GM18867 (cell line): ENCODE measurements at regions not wholly inside any gene's neighbourhood (a gene's known extent, or its start where the extent isn't known, plus 50 kb on each side); places are given as distances from the start of the nearest gene placed in this dataset.

Experiments
- ATAC-seq: cut with Tn5 transposase; IDR thresholded peaks from one replicate; pipeline ENCODE4 v1.9.1; 2021; ENCODE audit warnings: mild to moderate bottlenecking, moderate library complexity; ENCODE audit not compliant: unreplicated experiment

GRCh38 chr6:119627908-119628669, 278.5 kb upstream of the MAN1A1 start:
- ATAC-seq, result no peak

DNA sequence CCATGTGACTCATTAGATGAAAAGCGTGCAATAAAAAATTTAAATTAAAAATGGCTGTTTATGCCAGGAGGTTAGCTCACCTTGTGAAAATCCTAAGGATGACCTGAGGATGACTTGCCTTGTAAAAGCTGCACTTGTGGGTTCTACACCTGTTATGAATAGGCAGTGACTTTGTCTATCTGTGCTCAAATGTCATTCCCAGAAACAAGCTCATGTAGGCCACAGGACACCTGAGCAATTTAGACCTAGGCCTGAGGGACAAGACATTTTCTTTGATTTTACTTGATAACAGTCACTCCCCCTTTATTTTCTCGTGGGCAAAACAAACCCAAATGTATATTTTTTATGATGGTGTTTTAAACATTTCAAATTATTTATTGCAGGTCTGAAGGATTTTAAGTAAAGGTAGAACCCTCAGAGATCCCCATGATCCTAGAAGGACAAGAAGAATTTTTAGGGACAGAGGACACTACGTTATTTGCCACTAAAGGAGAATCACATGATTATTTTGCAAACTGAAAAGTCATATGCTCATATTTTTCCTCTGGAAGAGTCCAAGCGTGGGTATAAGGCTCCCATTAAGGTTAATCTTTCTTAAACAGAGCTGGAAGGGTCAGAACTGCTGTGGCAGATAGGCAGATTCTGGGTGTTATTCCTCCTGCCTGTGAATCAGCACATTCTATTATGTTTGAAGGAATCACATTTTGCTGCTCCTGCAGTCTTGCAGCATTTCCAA, 277.5 kb upstream of the MAN1A1 start:
- no peak for ATAC-seq

DNA sequence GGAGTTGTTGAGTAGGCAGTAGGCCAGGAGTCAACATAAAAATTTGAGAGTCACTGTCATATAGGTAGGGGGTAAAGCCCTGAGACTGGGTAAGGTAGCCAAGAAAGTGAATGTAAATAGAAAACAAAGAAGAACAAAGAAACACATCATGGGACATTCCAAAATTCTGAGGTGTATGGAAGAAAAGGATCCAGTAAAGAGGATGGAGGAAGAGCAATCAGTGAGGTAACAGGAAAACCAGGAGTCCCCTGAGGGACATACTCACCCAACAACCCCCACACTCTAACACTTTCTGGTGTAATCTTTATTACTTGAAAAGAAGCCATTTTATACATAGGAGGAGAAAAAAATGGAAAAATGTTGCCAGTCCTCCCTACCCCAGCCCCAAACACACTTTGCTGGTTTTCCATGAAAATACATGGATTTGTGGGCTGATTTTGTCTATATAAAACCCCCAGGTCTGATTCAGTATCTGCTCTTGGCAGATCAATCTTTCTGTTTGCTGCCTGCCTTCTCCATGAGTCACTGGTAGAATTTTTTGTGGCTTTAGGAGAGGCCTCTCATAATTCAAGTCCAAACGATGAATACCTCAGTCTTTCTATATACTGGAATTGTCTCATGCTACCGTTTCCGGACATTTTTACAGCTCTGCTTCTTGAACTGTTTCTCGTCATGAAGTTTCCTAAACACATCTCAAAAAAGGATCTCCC, 271.4 kb upstream of the MAN1A1 start:
- ATAC-seq, result no peak

DNA sequence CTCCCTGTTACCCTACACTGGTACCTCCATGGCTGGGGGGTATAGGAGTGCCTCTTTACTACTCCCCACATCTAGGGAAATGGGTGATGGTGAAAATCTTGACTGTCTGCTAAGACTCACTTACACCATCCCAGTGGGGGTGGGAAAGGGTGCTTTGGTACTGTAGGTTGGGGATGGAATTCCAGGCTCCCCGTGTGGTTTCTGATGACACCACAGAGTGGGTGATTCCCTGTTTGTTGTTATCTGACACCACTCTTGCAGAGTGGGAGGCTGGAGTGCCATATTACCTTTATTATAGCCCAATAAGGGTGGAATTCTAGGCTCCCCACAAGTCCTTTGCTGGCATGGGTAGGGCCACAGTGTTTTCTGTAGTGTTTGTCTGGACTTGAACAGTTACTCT, 264.6 kb upstream of the MAN1A1 start:
- no peak for ATAC-seq

- no peak for ATAC-seq
Measured at GRCh38 chr6:119612911-119613381, 263.4 kb upstream of the MAN1A1 start.

- ATAC-seq, result no peak
Measured at GRCh38 chr6:119612176-119612891, 262.8 kb upstream of the MAN1A1 start.

- ATAC-seq, result no peak
Measured at GRCh38 chr6:119610754-119611153, 261.2 kb upstream of the MAN1A1 start.

- peak; percentile 56 for ATAC-seq
Measured at GRCh38 chr6:119610265-119610664, 260.7 kb upstream of the MAN1A1 start.

DNA sequence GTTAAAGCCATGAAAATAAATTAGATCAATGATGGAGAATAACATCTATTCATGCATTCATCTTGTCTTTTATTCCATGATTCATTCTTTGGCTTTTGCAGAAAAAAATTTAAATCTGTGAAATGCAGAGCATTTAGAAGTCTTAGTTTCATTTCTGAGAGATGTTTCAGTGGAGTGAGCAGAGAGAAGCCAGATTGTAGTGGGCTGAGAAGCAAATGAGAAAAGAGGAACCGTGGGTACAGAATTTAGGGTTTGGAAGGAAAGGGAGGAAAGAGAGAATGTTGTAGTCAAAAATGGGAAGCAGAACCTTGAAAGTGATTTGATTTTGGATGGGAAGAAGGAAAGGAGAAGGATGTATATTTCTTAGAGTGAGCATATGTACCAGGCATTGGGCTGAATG, 260.3 kb upstream of the MAN1A1 start:
- ATAC-seq, result peak; percentile 55

DNA sequence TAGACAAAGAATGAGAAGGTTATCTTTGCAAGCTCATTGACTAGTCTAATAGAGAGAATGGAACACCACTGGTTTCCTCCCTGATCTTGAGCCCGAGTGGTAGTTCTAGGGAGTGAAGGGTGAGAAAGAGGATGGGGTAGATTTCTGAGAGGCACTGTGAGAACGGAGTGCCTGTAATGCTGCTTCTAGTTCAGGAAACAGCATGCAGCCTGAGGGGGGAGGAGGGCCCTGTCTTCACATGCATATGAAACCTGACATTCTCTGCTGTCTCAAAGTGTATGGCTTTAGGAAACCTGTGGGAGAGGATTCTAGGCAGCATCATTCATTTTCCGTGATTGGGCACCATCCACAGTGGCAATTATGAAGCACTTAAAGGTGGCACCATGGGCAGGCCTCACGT, 259.4 kb upstream of the MAN1A1 start:
- no peak for ATAC-seq

DNA sequence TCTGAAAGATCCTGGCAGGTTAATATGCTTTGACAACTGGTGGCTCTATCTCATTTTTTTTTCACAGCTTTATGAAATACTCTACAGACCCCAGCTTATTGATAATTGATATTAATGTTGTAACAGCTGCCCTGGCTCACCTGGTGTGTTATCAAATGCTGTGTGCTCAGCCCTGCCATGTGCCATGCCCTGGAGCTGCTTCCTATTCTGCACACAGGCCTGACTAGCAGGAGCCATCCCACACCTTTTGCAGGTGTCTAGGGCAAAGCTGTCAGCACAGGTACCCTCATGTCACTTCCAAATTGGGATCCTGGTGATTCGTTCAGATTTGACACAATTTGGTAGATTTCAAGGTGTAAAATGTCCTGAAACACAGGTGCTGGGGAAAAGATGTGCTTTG, 254.6 kb upstream of the MAN1A1 start:
- ATAC-seq, result no peak

DNA sequence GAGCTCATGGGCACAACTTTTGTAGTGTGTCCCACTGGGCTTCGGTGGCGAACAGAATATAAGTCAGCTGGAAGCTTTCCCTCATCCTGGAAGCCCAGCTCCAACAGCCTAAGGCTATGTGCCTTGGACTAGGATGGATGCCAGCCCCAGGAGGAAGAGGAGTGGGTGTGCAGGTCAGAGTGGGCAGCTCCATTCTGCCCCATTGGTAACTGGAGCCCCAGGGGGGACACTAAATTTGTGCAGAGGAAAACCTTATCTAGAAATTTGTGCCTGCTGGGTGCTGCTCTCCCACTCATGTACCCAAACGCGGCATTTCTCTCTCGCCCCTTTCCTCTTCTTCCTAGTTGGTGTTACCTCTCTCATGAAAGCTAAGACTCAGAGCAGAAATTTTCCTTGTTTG, 253.9 kb upstream of the MAN1A1 start:
- no peak for ATAC-seq

DNA sequence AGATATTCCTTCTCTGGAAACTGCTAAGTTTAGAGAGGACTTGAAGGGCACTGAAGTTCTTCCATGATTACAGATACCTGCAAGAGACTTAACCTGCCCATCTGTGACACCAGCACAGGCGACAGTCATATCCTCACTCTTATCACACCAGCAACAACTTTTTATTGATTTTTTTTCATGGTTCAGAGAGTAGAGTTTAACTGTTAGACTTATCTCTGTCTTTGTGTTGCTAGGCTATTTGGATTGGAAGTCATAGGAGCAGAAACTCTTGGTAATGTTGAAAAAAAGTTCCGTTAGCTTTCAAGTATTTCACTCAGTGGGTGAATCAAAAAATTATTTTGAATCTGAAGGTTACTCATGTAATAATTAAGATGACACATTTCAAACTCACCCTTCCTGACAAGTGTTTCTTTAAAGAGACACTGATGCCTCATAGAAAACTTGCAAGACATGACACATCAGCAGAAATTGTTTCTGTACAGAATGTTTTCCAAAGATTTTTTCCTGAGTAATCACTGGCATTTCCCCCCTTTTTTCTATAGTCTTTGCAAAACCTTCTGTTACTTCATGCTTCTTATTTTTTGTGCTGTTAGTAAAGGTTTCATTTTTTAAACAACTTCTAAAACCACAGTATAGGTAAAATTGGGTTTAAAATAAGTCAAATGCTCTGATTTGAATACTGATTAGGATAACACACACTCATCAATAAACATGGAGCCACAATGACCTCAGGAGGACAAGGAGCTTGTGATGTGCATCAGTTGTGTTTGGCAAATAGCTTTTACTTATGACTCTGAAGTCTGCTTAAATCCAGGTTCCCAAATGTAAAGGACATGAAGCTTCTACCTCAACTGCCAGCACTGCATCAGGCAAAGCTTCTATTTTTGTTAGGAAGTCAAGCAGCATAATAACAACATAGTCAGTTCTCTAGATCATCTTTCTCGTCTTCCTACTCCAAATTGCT, 252.9 kb upstream of the MAN1A1 start:
- ATAC-seq, result no peak

- ATAC-seq, result no peak
Measured at GRCh38 chr6:119598883-119599282, 249.3 kb upstream of the MAN1A1 start.

DNA sequence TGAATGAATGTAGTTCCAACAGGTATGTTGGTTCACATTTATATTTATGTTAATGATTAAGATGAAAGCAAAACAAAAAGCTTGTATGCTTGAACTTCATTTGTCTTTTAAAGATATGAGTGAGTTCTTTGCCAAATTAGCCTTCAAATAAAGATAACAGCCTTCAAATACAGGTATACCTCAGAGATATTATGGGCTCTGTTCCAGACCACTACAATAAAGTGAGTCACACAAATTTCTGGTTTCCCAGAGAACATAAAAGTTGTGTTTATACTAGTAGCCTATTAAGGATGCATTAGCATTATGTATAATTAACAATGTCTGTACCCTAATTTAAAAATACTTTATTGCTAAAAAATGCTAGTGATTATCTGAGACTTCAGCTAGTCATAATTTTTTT, 245.3 kb upstream of the MAN1A1 start:
- no peak for ATAC-seq

DNA sequence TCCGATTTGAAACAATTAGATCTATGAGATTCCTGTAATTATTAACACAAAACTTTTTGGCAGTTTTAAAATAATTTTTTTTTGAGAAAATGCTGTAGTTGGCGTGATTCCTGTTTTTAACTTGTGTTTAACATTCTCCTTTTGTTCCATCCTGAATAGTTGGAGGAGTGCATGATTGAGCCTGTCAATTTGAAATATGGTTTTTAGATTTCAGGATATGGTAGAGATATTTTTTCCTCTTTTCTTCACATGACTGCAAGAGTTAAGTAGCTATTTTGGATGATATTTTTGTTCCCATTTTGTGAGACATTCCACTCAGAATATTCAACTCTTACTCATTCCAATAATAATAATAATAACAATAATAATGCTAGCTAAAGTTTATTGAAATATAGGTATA, 241.7 kb upstream of the MAN1A1 start:
- ATAC-seq, result no peak

GRCh38 chr6:119590066-119590465, 240.5 kb upstream of the MAN1A1 start:
- ATAC-seq, result no peak

GRCh38 chr6:119587537-119587936, 238.0 kb upstream of the MAN1A1 start:
- ATAC-seq, result no peak

GRCh38 chr6:119586250-119586882, 236.8 kb upstream of the MAN1A1 start:
- ATAC-seq, result peak; percentile 89
